ENCODE measurements at regions not wholly inside any gene's neighbourhood (a gene's known extent, or its start where the extent isn't known, plus 50 kb on each side); places are given as distances from the start of the nearest gene placed in this dataset.

- TF ChIP-seq CTCF (IDR thresholded peaks at IDR 0.05) (no peak), POLR2A (IDR thresholded peaks at IDR 0.05) (no peak), POLR2AphosphoS5 (IDR thresholded peaks at IDR 0.05) (no peak)
Observed at GRCh38 chr1:209309198-209309597, 274.3 kb upstream of the CAMK1G start.
